ENCODE measurements at regions not wholly inside any gene's neighbourhood (a gene's known extent, or its start where the extent isn't known, plus 50 kb on each side); places are given as distances from the start of the nearest gene placed in this dataset.
"Not testable (repeated sequence)": the region's sequence is repeated elsewhere in the genome, so short reads cannot be mapped to it uniquely, and the experiment has no call there.

DNA sequence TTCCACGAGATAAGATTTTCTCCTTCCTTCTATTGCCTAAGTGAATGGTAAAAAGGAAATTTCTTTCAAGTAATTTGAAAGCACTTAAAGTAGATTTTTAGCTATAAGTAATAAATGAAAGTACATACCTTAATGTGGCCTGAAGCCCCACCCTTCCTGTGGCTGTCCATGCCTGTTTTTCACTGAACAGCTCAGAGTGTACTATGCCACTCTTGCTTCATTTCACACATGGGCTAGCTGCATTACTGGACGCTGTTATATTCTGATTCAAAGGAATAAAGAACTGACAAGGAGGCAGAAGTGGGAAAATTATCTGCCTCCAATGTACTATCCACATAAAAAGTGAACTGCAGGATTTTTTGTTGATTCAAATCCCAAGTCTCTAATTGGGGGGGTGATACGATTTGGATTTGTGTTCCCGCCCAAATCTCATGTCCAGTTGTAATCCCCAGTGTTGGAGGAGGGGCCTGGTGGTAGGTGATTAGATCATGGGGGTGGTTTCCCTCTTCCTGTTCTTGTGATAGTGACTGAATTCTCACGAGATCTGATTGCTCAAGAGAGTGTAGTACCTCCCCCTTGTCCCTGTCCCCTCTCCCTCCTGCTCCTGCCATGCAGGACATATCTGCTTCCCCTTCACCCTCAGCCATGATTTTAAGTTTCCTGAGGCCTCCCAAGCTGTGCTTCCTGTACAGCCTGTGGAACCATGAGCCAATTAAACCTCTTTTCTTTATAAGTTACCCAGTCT lies 154.7 kb upstream of the SGCG start:
- DNase-seq = no peak

DNA sequence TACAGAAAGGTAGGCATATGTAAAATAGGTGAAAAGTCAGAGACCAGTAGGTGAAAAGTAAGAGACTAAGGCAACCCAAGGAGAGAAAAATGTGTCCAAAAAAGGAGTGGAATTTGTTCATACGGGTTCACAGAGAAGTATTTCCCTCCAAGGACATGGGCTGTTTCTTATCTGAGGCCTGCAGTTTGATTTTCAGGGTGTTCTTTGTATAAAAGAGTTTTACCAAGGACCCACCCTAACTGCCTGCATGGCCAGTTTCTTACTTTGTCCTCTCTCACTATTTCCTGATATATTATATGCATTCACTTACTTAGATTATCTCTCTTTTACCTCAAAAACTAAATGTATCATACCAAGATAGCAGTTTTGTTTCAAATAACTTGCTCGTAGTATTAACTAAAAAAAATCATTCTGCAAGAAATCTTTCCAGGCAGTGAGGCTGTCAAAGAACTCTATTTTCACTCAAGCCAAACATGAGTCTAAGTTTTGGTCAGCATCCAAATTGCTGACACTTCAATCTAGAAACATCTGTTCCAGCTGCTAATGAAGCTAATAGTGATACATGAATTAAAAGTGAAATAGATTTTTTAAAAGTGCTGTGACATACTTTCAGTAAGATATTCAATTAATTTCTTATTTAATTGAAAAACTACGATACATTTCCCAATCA lies 141.4 kb upstream of the SGCG start:
- DNase-seq = no peak

DNA sequence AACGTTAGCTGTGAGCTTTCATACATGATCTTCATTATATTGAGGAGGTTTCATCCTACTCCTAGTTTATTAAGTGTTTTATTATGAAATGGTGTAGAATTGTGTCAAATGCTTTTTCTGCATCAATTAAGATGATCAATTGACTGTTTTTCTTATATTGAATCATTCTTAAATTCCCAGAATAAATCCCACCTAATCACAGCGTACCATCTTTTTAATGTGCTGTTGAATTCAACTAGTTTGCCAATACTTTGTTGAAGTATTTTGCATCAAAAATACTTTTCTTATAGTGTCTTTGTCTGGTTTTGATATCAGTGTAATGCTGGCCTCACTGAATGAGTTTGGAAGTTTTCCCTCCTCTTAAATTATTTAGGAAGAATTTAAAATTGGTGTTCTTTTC lies 138.6 kb upstream of the SGCG start:
- no peak for DNase-seq

DNA sequence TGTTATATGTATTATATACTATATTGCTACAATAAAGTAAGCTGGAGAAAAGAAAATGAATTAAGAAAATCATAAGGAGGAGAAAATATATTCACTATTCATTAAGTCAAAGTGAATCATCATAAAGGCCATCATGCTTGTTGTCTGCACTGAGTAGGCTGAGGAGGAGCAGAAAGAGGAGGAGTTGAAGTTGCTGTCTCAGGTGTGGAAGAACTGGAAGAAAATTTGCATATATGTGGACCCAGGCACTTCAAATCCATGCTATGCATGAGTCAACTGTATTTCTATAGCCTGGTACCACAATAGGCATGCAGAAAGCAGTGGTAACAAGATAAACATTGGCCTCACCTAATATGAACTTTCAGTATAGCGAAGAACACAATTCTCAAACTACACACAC lies 135.9 kb upstream of the SGCG start:
- DNase-seq = no peak

DNA sequence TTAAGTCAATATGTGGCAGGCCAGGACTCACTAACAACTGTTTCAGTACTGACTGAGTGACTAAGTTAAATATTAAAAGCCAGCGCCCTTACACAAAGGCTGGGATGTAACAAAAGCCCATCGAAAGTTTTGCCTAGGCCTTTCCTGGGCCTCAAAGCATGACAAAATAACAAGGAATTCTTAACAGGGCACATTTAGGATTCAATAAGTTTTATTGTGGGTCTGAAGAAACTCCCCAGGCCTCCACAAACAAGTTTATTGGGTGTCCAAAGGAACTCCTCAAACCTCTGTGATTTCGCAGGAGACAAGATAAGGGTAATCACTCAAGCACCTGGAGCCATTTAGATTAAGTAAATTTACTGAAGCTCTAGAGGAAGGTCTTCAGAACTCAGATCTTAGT lies 130.7 kb upstream of the SGCG start:
- DNase-seq = no peak

DNA sequence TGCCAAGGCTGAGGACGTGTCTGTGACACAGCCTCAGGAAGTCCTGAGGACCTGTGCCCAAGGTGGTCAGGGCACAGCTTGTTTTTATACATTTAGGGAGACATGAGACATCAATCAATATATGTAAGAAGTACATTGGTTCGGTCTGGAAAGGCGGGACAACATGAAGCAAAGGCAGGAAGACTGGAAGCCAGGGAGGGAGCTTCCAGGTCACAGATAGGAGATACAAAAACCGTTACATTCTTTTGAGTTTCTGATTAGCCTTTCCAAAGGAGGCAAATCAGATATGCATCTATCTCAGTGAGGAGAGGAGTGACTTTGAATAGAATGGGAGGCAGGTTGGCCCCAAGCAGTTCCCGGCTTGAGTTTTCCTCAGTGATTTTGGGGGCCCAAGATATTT lies 127.1 kb upstream of the SGCG start:
- not testable (repeated sequence) for DNase-seq

DNA sequence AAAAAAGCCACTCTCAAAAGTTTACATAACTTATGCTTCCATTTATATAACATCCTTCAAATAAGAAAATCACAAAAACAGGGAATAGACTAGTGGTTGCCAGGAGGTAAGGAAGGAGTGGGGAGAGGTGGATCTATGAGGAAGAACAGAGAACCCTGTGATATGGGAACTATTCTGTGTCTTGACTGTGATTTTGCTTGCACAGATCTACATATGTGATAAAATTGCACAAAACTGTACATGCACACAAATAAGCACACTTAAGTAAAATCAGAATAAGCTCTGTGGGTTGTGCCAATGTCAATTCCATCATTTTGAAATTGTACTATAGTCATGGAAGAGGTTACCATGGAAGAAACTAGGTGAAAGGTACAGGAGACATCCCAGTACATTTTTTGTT lies 121.6 kb upstream of the SGCG start:
- DNase-seq = no peak

DNA sequence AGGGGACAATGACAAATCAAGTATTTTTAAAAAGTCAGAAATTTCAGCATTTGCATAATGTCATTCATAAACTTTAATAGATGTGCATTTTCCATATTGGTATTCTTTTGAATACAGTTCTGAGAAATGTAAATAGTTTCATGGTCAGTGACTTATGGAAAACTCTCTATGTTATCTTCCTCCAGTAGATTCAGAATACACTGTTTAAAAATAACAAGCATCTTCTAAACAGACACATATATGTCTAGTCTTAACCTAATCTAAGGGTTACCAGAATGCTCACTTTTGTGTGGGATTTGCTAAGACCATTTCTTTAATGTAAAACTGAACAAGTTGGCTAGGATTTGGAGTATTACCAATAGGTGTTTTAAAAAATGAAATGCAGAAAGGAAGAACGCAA lies 119.8 kb upstream of the SGCG start:
- DNase-seq = no peak

DNA sequence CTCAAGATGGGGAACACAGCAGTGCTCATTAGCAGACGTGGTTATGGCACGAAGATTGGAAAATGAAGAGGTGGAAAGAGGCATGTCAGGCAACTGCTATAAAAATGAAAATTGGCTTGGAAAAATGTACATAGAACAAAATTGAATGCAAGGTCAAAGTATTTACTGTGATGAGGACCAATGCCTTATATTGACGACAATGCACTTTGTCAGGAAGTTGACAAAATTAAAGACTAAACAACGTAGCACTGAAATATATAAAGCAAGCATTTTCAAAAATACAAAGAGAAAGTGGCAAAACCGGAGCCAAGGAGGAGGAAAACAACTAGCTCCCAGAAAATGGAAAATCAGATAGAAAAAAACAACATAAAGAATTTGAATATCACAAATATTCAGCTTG lies 113.7 kb upstream of the SGCG start:
- DNase-seq = no peak

DNA sequence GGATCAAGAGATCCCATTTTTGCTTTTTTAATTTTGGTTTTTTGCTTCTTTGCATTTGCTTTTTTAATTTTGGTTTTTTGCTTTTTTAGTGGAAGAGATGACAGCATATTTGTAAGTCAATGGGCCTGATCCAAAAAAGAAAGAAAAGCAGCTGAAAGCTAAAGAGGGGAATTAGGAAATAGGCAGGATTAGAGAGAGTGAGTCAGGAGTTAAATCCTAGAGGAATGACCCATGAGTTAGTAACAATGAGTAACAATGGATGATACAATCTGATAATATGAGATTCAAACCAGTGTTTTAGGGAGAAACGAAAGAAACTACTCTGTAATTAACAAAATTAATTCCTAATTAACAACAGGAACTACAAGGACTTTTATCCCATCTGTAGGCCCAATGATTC lies 111.2 kb upstream of the SGCG start:
- DNase-seq = peak; percentile 81

DNA sequence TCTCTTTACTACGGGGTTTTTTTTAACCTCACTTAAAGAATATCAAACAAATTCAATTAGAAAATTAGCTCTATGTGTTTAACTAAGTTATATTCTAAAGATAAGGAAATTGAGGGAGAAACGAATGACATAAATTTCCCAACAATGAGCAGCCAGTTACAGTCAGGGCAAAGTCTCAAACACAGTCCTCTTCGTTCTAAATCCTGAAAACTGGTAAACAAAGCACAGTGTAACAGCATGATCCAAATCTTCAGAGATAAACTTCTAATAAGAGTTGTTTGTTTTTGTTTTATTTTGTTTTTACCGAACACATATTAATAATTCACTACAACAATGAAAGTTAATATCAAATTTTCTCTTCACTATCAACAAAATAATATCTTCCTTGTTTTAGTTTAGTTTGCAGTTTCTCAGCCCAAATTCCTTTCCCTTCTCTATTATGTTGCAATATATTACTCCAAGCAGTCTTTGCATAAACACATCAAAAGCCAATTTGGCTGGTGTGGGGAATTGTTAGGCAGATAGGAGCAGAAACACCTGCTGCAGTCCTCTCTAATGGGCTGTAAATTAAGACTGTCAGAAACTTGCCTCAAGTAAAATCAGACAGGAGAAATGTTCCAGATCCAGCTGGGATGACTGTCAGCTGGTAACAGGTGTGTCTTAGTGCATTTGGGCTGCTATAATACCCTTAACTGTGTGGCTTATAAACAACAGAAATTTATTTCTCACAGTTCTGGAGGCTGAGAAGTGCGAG lies 106.5 kb upstream of the SGCG start:
- no peak for DNase-seq

DNA sequence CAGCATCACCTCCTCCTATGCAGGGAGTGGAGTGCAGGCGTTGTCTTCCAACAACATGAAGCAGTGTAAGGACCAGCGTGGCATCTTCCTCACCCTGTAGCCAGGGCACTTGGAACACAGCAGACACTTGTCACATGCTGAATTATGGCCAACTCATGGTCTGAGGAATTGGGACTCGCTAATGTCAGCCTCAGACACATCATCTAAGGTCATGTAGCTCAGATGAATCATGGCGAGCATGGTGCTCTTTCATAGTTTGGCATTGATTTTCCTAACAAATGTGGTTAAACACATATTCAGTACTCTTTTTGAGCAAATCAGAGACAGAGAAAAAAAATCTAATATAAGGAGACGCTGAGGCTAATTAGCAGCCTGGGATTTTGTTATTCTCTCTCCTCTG lies 99.6 kb upstream of the SGCG start:
- peak; percentile 3 for DNase-seq

DNA sequence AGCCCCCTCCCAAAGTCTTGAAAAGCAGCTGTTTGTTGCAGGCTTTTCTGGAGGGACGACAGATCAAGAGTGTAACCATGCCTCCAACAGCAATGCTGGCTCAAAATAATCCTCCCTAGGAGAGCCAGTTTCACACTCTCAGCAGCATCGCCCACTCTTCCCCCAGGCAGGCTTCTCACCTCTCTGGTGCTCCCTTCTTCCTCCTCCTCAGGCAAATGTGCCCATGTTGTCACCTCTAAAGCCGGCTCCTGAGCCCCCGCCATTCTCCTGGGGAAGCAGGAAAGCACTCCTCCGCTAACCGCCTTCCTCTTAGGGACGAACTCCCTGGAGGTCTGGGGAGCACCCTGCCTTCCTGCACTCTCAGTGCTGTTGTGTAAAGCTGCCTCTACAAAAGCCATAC lies 98.9 kb upstream of the SGCG start:
- no peak for DNase-seq

DNA sequence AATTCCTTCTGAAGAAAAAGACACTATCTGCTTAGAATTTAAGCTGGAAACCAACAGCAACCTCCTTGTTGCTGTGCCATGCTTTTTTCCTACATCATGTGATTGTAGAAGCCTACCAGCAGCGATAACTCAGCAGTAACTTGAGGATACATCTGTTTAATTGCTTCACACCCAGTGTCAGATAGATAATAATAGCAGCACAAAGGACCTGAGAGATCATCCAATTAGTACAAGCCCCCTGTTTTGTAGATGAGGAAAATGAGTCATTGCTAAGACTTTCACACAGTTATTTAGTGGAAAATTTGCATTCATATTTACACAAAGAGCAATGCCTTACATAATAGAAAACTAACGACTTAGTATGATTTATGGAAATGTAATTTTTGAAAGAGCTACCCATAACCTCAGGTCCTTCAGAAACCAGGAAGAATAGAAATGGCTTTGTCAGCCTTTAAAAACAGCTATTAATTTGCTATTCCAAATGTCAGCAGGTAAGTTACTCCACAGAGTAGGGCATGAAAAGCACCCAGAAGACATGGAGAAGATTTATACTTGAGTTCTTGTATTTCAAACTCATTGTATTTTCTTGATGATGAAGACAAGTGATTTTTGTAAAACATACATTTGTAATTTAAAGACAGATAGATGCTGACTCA lies 93.7 kb upstream of the SGCG start:
- DNase-seq = no peak

DNA sequence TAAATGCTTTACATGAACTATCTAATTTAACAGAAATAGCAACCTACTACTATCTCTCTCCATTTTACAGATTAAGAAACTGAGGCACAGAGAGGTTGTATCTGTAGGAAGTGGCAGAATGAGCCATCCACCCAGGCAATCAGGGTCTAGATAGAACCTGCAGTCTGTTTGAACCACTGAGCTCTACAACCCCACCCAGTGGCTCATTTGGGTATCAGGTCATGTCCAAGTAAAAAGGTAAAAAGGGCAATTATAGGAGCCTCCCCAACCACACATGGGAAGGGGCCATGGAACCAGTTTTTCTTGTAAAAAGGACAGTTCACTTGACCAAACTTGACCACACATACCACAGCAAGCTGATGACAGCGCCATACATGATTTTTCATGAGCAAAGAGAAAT lies 92.9 kb upstream of the SGCG start:
- peak; percentile 14 for DNase-seq

DNA sequence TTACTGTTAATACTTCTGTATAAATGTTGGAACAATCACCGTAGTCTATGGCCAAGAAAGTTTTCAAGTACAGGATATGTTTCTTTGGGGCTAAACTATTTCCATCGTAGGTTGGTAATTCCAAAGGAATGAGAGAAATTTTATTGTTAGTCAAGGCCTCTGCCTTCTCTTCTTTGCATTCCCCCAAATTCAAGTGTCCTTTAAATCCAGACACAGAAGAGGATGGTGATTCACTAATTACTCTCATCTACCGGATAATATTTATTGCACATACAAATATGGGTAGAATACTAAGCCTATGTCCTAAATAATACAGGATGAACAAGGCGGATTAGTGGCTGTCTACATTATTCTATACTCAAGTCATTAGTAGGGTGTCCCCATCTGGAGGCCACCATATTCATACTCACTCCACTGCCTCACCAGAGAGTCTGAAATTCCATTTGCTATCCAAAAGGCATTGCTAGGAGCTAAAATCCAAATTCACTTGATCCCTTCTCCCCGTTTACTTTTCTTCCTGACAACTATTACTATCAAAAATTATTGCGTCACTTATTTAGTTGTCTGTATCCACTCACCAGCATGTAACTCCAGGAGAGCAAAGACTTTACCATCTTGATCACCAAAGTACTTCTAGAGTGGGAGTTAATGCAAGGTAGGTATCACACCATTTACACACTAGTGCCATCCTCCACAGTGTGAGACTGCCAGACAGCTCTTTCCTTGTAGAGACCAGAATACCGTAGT lies 82.4 kb upstream of the SGCG start:
- peak; percentile 6 for DNase-seq

DNA sequence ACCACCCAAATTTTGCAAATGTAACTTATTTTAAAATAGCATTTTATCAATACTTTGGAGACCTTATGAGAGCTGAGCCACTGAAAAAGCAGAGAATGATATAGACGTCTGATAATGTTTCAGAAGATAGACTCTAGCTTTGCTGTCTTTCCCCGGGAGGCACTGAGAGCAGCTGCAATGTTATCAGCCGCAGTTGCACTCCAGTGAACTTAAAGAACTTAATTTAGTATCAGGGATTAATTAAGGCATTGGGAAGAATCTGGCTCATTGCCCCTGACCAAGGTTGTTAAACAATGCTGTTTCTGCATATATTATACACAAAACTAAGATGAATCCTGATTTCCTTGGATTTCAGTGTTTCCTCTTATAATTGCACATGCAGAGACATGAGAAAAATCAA lies 75.7 kb upstream of the SGCG start:
- DNase-seq = no peak

DNA sequence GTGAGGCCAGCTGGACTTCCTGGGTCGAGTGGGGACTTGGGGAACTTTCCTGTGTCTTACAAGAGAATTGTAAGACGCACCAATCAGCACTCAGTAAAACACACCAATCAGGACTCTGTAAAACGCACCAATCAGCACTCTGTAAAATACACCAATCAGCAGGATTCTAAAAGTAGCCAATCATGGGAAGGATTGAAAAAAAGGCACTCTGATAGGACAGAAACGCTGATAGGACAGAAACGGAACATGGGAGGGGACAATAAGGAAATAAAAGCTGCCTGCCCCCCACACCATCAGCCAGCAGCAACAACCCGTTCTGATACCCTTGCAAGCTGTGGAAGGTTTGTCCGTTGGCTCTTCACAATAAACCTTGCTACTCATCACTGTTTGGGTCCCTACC lies 73.1 kb upstream of the SGCG start:
- DNase-seq = no peak

DNA sequence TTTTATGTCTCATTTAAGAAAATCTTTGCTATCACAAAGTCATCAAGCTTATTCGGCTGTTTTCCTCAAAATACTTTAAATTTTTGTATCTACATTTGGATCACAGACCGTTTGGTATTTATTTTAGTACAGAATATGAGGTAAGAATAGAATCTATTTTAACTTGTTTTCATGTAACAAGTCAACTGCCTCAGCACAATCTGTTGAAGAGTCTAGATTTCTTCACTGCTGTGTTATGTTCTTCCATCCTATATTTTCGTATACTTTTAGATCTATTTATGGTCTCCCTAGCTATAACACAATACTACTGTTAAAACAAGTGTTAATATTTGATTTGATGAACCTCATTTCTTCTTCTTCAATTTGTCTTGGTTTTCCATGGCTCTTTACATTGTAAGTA lies 61.6 kb upstream of the SGCG start:
- DNase-seq = no peak

DNA sequence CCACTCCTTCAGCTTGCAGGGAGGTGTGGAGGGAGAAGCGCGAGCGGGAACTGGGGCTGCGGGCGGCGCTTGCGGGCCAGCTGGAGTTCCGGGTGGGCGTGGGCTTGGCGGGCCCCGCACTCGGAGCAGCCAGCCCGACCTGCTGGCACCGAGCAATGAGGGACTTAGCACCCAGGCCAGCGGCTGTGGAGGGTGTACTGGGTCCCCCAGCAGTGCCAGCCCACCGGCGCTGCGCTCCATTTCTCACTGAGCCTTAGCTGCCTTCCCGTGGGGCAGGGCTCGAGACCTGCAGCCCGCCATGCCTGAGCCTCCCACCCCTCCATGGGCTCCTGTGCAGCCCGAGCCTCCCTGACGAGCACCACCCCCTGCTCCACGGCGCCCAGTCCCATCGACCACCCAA lies 53.2 kb upstream of the SGCG start:
- not testable (repeated sequence) for DNase-seq

DNA sequence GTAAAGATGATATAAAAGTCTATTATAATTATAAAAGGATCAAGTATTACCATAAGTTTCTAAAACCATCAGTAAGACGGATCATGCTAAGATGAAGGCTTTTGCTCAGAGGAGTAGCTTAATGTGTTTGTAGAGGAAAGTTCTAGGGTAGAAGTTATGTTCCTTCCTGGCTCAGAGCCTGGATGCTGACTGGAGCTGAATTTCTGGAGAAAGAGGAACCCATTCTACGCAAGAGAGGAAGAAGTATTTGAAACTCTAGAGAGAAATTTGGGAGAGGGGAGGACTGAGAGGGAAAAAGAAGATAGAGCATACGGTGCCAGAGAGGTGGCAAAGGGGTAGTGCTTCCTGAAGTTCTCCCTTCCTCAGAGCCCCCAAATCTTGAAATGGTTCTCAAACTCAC lies 51.4 kb upstream of the SGCG start:
- no peak for DNase-seq
